Fibroblast of lung (primary cell): ENCODE measurements at regions not wholly inside any gene's neighbourhood (a gene's known extent, or its start where the extent isn't known, plus 50 kb on each side); places are given as distances from the start of the nearest gene placed in this dataset.

Source experiments
- DNase-seq, 2 donors: peaks; one replicate each; pipeline versions ENCODE4 v3.0.0 to v3.0.0-alpha.2; 2010; ENCODE audit warnings: low read depth in 2 of 2
- H2AFZ ChIP-seq: 2 replicates; pipeline ENCODE4 v1.5.1; 2012; ENCODE audit warnings: low read length, control low read depth, inconsistent platforms
- H3K27ac ChIP-seq: 2 replicates; pipeline ENCODE4 v1.5.1; 2011; ENCODE audit warnings: low read length, control low read depth; ENCODE audit not compliant: insufficient read depth
- H3K27me3 ChIP-seq: 2 replicates; pipeline ENCODE4 v1.5.1; 2011; ENCODE audit warnings: mild to moderate bottlenecking, low read length; ENCODE audit not compliant: control insufficient read depth, insufficient read depth
- H3K36me3 ChIP-seq: 2 replicates; pipeline ENCODE4 v1.5.1; 2011; ENCODE audit warnings: low read length; ENCODE audit not compliant: control insufficient read depth, insufficient read depth
- H3K4me1 ChIP-seq: 2 replicates; pipeline ENCODE4 v1.5.1; 2011; ENCODE audit warnings: low read length; ENCODE audit not compliant: control insufficient read depth, insufficient read depth; ENCODE audit errors: extremely low read depth
- H3K4me2 ChIP-seq: 2 replicates; pipeline ENCODE4 v1.5.1; 2011; ENCODE audit warnings: low read length, control low read depth; ENCODE audit not compliant: insufficient read depth; ENCODE audit errors: extremely low read depth
- H3K4me3 ChIP-seq, 4 experiments: fragments of 200-600 bp in 1 of 4; sonication (generic) in 1 of 4; replicated peaks in 1 of 4; 2 replicates each; pipeline ENCODE4 v1.5.1; 2011 to 2016; ENCODE audit warnings: low read length in 4 of 4, low read depth in 3 of 4, mild to moderate bottlenecking in 3 of 4, control low read depth in 2 of 4, inconsistent platforms in 1 of 4, mixed read lengths in 1 of 4; ENCODE audit not compliant: insufficient read depth in 1 of 4; ENCODE audit errors: control extremely low read depth in 1 of 4
- H3K79me2 ChIP-seq: 2 replicates; pipeline ENCODE4 v1.5.1; 2012; ENCODE audit warnings: mild to moderate bottlenecking, low read length, inconsistent platforms; ENCODE audit not compliant: control insufficient read depth, insufficient read depth
- H3K9ac ChIP-seq: 2 replicates; pipeline ENCODE4 v1.5.1; 2011; ENCODE audit warnings: mild to moderate bottlenecking, low read length, control low read depth; ENCODE audit not compliant: insufficient read depth
- H3K9me3 ChIP-seq: 2 replicates; pipeline ENCODE4 v1.5.1; 2012; ENCODE audit warnings: low read depth, low read length; ENCODE audit not compliant: control insufficient read depth, insufficient read depth
- H4K20me1 ChIP-seq: 2 replicates; pipeline ENCODE4 v1.5.1; 2011; ENCODE audit warnings: low read length; ENCODE audit not compliant: control insufficient read depth, insufficient read depth; ENCODE audit errors: extremely low read depth
- EZH2 ChIP-seq: IDR thresholded peaks from 2 replicates; pipeline ENCODE4 v1.5.1; 2012; ENCODE audit warnings: low read length, control low read depth, mild to moderate bottlenecking; ENCODE audit errors: missing control alignments
- TF ChIP-seq, protein P1 (sequence below), 2 donors: IDR thresholded peaks in 1 of 2; conservative IDR thresholded peaks in 1 of 2; 1 replicate in 1 of 2; 2 replicates in 1 of 2; pipeline ENCODE4 v1.5.1; 2011 to 2012; ENCODE audit warnings: low read length in 2 of 2, control low read depth in 1 of 2, inconsistent platforms in 1 of 2, low read depth in 1 of 2, mild to moderate bottlenecking in 1 of 2

DNA sequence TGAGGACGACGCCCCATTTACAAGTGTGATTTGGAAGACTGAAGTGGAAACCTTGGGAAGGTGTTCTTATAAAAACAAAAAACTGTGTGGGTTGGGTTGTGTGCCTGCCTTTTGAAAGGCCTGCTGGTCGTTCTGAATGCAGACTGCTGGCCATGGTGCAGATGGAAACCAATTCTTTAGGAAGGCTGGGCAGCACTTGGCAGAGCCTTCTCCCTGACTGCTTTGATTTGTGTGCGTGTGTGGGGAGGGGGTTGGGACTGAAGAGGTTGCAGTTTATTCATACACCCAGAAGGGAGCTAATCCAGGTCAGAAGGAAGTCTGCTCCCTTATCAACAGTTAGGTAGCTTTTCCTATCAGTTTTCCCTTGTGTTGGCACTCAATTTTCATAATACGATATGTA, 288.7 kb downstream of the SOX2 start:
- H3K27me3 ChIP-seq: no peaks in the 10 kb centered on the region
- no peaks in the 10 kb centered on the region for H3K9me3 ChIP-seq
- TF ChIP-seq, protein P1, sequence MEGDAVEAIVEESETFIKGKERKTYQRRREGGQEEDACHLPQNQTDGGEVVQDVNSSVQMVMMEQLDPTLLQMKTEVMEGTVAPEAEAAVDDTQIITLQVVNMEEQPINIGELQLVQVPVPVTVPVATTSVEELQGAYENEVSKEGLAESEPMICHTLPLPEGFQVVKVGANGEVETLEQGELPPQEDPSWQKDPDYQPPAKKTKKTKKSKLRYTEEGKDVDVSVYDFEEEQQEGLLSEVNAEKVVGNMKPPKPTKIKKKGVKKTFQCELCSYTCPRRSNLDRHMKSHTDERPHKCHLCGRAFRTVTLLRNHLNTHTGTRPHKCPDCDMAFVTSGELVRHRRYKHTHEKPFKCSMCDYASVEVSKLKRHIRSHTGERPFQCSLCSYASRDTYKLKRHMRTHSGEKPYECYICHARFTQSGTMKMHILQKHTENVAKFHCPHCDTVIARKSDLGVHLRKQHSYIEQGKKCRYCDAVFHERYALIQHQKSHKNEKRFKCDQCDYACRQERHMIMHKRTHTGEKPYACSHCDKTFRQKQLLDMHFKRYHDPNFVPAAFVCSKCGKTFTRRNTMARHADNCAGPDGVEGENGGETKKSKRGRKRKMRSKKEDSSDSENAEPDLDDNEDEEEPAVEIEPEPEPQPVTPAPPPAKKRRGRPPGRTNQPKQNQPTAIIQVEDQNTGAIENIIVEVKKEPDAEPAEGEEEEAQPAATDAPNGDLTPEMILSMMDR (conservative IDR thresholded peaks at IDR 0.05 in 1 of 2, IDR thresholded peaks at IDR 0.05 in 1 of 2; ENCODE audit: low read depth in 1 of 2, low read length in 2 of 2): no peak
- TF ChIP-seq EZH2: no peak
- H3K4me2 ChIP-seq: no peak overlapping the region
- H3K4me3 ChIP-seq: no peak overlapping the region
- H4K20me1 ChIP-seq: no peaks in the 10 kb centered on the region
- no peaks in the 10 kb centered on the region for H3K36me3 ChIP-seq
- H3K27ac ChIP-seq: no peak overlapping the region
- no peaks in the 10 kb centered on the region for H3K79me2 ChIP-seq
- H3K9ac ChIP-seq: no peak overlapping the region
- no peak for DNase-seq
- H2AFZ ChIP-seq: no peak overlapping the region
- no peaks in the 10 kb centered on the region for H3K4me1 ChIP-seq

DNA sequence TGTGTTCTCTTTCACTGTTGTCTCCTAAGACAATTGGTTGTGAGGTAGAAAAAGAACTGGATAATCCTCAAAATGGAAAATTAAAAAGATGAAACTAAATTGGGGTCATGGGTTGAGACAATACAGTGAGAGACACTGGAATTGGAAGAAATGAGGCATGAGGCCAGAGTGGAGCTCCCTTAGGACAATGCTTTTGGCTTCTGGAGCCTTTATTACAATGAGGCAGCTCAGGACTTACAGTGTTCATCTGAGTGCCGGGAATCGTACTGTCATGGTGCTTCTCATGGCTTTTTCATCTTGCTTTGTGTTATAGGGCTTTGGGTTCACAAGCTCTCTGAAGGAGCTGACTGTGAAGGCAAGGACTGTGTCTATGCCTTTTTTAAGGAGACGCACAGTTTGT, 293.5 kb downstream of the SOX2 start:
- Histone ChIP-seq H3K4me3 (no peak overlapping the region), H4K20me1 (no peaks in the 10 kb centered on the region), H3K9me3 (no peaks in the 10 kb centered on the region), H3K27me3 (no peaks in the 10 kb centered on the region), H2AFZ (no peak overlapping the region), H3K79me2 (no peaks in the 10 kb centered on the region), H3K4me1 (no peaks in the 10 kb centered on the region), H3K36me3 (no peaks in the 10 kb centered on the region), H3K4me2 (no peak overlapping the region), H3K9ac (no peak overlapping the region), H3K27ac (no peak overlapping the region)
- DNase-seq: no peak
- TF ChIP-seq EZH2: no peak
- TF ChIP-seq, protein P1 (conservative IDR thresholded peaks at IDR 0.05 in 1 of 2, IDR thresholded peaks at IDR 0.05 in 1 of 2; ENCODE audit: low read depth in 1 of 2, low read length in 2 of 2): no peak

DNA sequence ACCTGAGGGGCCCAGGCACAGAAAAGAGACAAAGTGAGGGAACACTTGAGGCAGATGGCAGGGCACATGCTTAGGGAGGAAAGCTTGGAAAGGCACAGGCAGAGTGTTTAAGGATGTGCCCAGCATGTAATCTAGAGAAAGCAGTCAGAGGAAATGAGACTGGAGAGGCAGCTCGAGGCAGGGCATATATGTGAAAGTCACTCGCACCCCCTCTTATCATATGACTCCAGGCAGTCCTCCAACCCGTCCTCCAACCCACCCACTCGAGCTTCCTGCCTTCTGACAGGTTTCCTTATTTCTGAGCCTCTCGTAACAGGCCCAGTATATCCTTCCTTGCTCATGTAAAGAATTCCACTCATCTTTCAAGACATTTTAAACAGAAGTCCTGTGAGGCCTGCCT, 294.0 kb downstream of the SOX2 start:
- no peaks in the 10 kb centered on the region for H3K4me1 ChIP-seq
- H3K27me3 ChIP-seq: no peaks in the 10 kb centered on the region
- no peaks in the 10 kb centered on the region for H3K79me2 ChIP-seq
- H3K4me2 ChIP-seq: no peak overlapping the region
- no peaks in the 10 kb centered on the region for H3K36me3 ChIP-seq
- H3K4me3 ChIP-seq: no peak overlapping the region
- H3K9ac ChIP-seq: no peak overlapping the region
- TF ChIP-seq, protein P1 (conservative IDR thresholded peaks at IDR 0.05 in 1 of 2, IDR thresholded peaks at IDR 0.05 in 1 of 2; ENCODE audit: low read depth in 1 of 2, low read length in 2 of 2): no peak
- TF ChIP-seq EZH2: no peak
- DNase-seq: peak in 1 of 2 donors; percentile 14
- no peaks in the 10 kb centered on the region for H3K9me3 ChIP-seq
- no peaks in the 10 kb centered on the region for H4K20me1 ChIP-seq
- no peak overlapping the region for H2AFZ ChIP-seq
- no peak overlapping the region for H3K27ac ChIP-seq
